OCI-LY1 (cell line): ENCODE measurements at regions not wholly inside any gene's neighbourhood (a gene's known extent, or its start where the extent isn't known, plus 50 kb on each side); places are given as distances from the start of the nearest gene placed in this dataset.

Experiments
- H2AFZ ChIP-seq: fragments of 200-600 bp; sonication (generic), shearing (Covaris generic); 2 replicates; pipeline ENCODE4 v1.6.0; 2014; ENCODE audit warnings: antibody characterized with exemption, mild to moderate bottlenecking, low read length
- H3F3A ChIP-seq: fragments of 200-600 bp; sonication (generic), shearing (Covaris generic); 2 replicates; pipeline ENCODE4 v1.6.0; 2014; ENCODE audit warnings: mild to moderate bottlenecking, antibody characterized with exemption, low read length, moderate library complexity; ENCODE audit not compliant: insufficient read depth
- H3K27ac ChIP-seq: fragments of 200-600 bp; sonication (generic); 2 replicates; pipeline ENCODE4 v1.5.1; 2014; ENCODE audit warnings: low read length, mixed run types, mild to moderate bottlenecking, low read depth; ENCODE audit not compliant: poor library complexity, severe bottlenecking
- H3K27me3 ChIP-seq: fragments of 200-600 bp; sonication (generic); 2 replicates; pipeline ENCODE4 v1.6.0; 2014; ENCODE audit warnings: antibody characterized with exemption, mild to moderate bottlenecking, low read length, moderate library complexity; ENCODE audit not compliant: insufficient read depth
- H3K36me3 ChIP-seq: fragments of 200-600 bp; sonication (generic); 2 replicates; pipeline ENCODE4 v1.6.1; 2014; ENCODE audit warnings: mild to moderate bottlenecking, antibody characterized with exemption, low read length, moderate library complexity, mixed read lengths; ENCODE audit not compliant: insufficient read depth
- H3K4me1 ChIP-seq: fragments of 200-600 bp; sonication (generic); 2 replicates; pipeline ENCODE4 v1.5.1; 2014; ENCODE audit warnings: mild to moderate bottlenecking, low read length, moderate library complexity; ENCODE audit not compliant: insufficient read depth, severe bottlenecking
- H3K4me2 ChIP-seq: fragments of 200-600 bp; sonication (generic), shearing (Covaris generic); 2 replicates; pipeline ENCODE4 v1.6.1; 2014; ENCODE audit warnings: low read length
- H3K4me3 ChIP-seq: fragments of 200-600 bp; sonication (generic); 2 replicates; pipeline ENCODE4 v1.5.1; 2014; ENCODE audit warnings: low read length, low read depth, mild to moderate bottlenecking, mixed read lengths; ENCODE audit not compliant: poor library complexity, severe bottlenecking
- H3K79me2 ChIP-seq: fragments of 200-600 bp; shearing (Covaris generic); 2 replicates; pipeline ENCODE4 v1.6.1; 2016; ENCODE audit warnings: mixed run types, low read length, mixed read lengths; ENCODE audit not compliant: insufficient read depth
- H3K9ac ChIP-seq: fragments of 200-600 bp; sonication (generic), shearing (Covaris generic); 2 replicates; pipeline ENCODE4 v1.6.1; 2014; ENCODE audit warnings: mild to moderate bottlenecking, low read length, mixed read lengths
- H3K9me2 ChIP-seq: fragments of 200-600 bp; sonication (generic), shearing (Covaris generic); 2 replicates; pipeline ENCODE4 v1.6.1; 2014; ENCODE audit warnings: low read depth, mild to moderate bottlenecking, low read length, mixed read lengths
- H3K9me3 ChIP-seq: fragments of 200-600 bp; shearing (Covaris generic); 2 replicates; pipeline ENCODE4 v1.6.1; 2014; ENCODE audit warnings: low read length, mixed read lengths
- H4K20me1 ChIP-seq: fragments of 200-600 bp; sonication (generic), shearing (Covaris generic); 2 replicates; pipeline ENCODE4 v1.6.0; 2016; ENCODE audit warnings: mild to moderate bottlenecking, low read length; ENCODE audit not compliant: insufficient read depth
- EZH2 ChIP-seq: fragments of 200-600 bp; sonication (generic), shearing (Covaris generic); IDR thresholded peaks from 2 replicates; pipeline ENCODE4 v1.8.0; 2017; ENCODE audit warnings: borderline replicate concordance, mixed run types, mild to moderate bottlenecking, antibody characterized with exemption, low read length, moderate library complexity, mixed read lengths
- TF ChIP-seq, protein P1 (sequence below): fragments of 200-600 bp; sonication (generic), shearing (Covaris generic); IDR thresholded peaks from 2 replicates; pipeline ENCODE4 v1.5.1; 2017; ENCODE audit warnings: mild to moderate bottlenecking, antibody characterized with exemption, low read length, moderate library complexity, mixed read lengths

DNA sequence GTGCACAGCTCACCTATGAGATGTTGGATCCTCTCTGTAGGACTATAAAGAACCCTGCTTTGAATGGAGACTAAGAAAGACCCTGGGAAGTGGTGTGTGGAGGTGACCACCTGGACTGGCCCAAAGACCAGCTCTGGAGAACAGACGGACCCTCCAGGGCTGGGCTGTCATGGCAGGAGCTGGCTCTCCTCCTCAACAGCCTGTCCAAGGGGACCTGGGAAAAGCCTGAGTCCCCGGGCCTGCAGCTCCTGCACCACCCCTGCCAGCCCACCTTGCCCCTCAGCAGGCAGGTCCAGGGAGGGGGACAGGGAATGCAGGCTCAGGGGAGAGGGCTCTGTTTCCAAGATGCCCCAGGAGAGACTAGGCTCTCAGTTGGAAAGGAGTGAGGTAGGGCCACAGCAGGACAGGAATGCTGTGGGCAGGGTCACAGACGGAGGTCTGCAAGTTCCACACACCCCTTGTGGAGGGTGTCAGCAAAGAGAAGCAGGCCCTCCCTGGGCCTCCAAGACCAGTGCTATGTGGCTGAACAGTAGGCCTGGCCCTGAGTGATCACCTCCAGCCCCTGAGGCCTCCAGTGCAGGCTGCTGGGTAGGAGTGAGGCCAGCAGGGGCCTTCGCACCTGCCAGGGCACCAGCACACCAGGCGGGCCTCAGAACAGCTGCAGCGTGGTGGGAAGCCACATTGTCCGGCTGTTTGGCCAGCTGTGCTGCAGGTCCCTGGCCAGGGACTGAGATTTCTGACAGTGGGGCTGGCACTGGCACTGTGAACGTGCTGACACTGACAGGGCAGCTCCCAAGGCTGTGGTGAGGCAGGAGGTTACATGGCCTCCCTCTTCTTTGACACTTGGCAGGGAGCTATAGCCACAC, 86.4 kb upstream of the OTOS start:
- Histone ChIP-seq H3K9me3 (peaks cover 4% of the 10 kb centered on the region; the same call in 1 of the 2 replicates), H3K27me3 (no peaks in the 10 kb centered on the region), H3K4me2 (no peak overlapping the region), H2AFZ (no peak overlapping the region), H4K20me1 (no peaks in the 10 kb centered on the region), H3K9ac (no peak overlapping the region), H3F3A (no peaks in the 10 kb centered on the region), H3K79me2 (no peaks in the 10 kb centered on the region), H3K4me1 (no peaks in the 10 kb centered on the region), H3K36me3 (no peaks in the 10 kb centered on the region), H3K9me2 (no peaks in the 10 kb centered on the region), H3K27ac (no peak overlapping the region), H3K4me3 (no peak overlapping the region)
- TF ChIP-seq, protein P1, sequence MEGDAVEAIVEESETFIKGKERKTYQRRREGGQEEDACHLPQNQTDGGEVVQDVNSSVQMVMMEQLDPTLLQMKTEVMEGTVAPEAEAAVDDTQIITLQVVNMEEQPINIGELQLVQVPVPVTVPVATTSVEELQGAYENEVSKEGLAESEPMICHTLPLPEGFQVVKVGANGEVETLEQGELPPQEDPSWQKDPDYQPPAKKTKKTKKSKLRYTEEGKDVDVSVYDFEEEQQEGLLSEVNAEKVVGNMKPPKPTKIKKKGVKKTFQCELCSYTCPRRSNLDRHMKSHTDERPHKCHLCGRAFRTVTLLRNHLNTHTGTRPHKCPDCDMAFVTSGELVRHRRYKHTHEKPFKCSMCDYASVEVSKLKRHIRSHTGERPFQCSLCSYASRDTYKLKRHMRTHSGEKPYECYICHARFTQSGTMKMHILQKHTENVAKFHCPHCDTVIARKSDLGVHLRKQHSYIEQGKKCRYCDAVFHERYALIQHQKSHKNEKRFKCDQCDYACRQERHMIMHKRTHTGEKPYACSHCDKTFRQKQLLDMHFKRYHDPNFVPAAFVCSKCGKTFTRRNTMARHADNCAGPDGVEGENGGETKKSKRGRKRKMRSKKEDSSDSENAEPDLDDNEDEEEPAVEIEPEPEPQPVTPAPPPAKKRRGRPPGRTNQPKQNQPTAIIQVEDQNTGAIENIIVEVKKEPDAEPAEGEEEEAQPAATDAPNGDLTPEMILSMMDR = no peak
- TF ChIP-seq EZH2 = no peak

DNA sequence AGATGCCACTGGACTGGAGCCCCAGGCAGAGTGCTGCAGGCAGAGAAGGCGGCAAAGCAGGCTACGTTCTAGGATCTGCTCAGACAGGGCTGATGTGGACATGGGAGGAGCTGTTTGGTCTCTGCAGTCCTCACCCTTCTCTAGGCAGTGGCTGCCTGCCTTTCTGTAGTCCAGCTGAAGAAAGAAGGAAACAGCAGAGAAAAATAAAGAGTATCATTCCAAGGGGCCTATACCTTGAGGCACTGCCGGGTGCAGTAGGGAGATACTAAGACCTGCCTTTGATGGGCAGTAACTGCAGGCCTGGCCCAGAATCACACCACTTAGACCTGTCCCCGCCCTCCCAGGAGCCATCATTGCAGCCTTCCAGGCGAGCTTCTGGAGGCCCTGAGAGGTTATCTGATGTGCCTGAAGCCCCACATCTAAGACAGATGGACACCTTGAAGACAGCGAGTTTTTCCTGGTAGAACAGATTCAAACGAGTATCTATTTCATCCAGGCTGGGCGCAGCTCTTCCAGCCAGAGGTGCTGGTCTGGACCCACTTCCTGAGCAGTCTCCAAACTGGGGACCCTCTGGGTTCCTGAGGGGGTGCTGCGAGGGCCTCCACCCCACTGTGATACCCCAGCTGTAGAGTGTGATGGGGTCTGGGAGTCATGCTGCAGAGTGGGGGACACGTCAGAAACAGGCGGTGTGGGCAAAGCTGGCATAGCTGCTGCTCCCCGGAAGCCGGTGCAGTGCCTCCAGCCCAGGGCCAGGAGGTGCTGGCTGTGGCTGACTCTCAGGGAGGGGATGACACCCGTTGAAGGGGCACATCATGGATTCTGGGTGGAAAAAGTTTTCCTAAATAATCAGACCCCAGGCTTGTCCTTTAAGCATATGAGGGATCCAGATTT, 87.3 kb upstream of the OTOS start:
- H3K27ac ChIP-seq = no peak overlapping the region
- no peaks in the 10 kb centered on the region for H3K9me2 ChIP-seq

DNA sequence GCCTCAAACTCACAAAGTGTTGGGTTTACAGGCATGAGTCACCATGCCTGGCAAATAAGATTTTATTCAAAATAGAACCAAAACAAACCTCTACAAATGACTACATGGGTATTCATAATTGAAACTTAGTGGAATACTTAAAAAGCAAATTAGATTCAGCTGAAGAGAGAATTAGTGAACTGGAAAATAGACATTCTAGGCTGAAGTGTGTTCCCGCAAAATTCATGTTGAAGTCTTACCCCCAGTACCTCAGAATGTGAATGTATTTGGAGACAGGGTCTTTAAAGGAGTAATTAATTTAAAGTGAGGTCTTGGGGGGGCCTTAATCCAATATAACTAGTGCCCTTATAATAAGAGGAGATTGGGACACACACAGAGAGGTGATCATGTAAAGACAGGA, 88.5 kb upstream of the OTOS start:
- H3K4me3 ChIP-seq = no peak overlapping the region
- H3K27ac ChIP-seq = no peak overlapping the region
- no peak overlapping the region for H2AFZ ChIP-seq
- H3K27me3 ChIP-seq = no peaks in the 10 kb centered on the region
- no peaks in the 10 kb centered on the region for H3F3A ChIP-seq
- no peak for TF ChIP-seq EZH2
- TF ChIP-seq, protein P1 = no peak
- H4K20me1 ChIP-seq = no peaks in the 10 kb centered on the region
- H3K36me3 ChIP-seq = no peaks in the 10 kb centered on the region
- H3K9me2 ChIP-seq = no peaks in the 10 kb centered on the region
- H3K9me3 ChIP-seq = peaks cover 4% of the 10 kb centered on the region; the same call in 1 of the 2 replicates
- H3K79me2 ChIP-seq = no peaks in the 10 kb centered on the region
- H3K4me2 ChIP-seq = no peak overlapping the region
- H3K4me1 ChIP-seq = no peaks in the 10 kb centered on the region
- H3K9ac ChIP-seq = no peak overlapping the region

More for the DNA sequence above, 87.3 kb upstream of the OTOS start:
- no peaks in the 10 kb centered on the region for H4K20me1 ChIP-seq
- no peaks in the 10 kb centered on the region for H3F3A ChIP-seq
- no peaks in the 10 kb centered on the region for H3K4me1 ChIP-seq
- H3K9me3 ChIP-seq = peaks cover 4% of the 10 kb centered on the region; the same call in 1 of the 2 replicates
- H3K27me3 ChIP-seq = no peaks in the 10 kb centered on the region
- H3K4me3 ChIP-seq = no peak overlapping the region
- H3K36me3 ChIP-seq = no peaks in the 10 kb centered on the region
- H2AFZ ChIP-seq = no peak overlapping the region
- no peak for TF ChIP-seq EZH2
- TF ChIP-seq, protein P1 = no peak
- no peak overlapping the region for H3K4me2 ChIP-seq
- no peaks in the 10 kb centered on the region for H3K79me2 ChIP-seq
- H3K9ac ChIP-seq = no peak overlapping the region
